Activated T-helper 1 cell treated with anti-CD3 and anti-CD28 coated beads, Interleukin-12 subunit alpha, Interleukin-12 subunit beta, Interleukin-2, Interleukin-4 antibody, amounts not matched to agents 30 ng/mL and 10 ng/mL and 1 ng/mL, durations not matched to agents 14 hours and 24 hours and 36 hours (primary cell): ENCODE measurements at regions not wholly inside any gene's neighbourhood (a gene's known extent, or its start where the extent isn't known, plus 50 kb on each side); places are given as distances from the start of the nearest gene placed in this dataset.
A peak's percentile ranks its signal among the peaks of the same experiment; 100 is the strongest.

Source experiments
- DNase-seq: peaks from one replicate; pipeline ENCODE4 v3.0.0; 2021; ENCODE audit warnings: low spot score
- H3K27ac Mint-ChIP-seq: one replicate; pipeline ENCODE4 v1.8.0; 2021; ENCODE audit warnings: mild to moderate bottlenecking, mixed read lengths
- H3K27me3 Mint-ChIP-seq: one replicate; pipeline ENCODE4 v1.8.0; 2022; ENCODE audit warnings: mild to moderate bottlenecking, moderate library complexity, mixed read lengths; ENCODE audit not compliant: insufficient read depth
- H3K36me3 Mint-ChIP-seq: one replicate; pipeline ENCODE4 v1.8.0; 2021; ENCODE audit warnings: low read depth, mixed read lengths
- H3K4me1 Mint-ChIP-seq: one replicate; pipeline ENCODE4 v1.8.0; 2021; ENCODE audit warnings: low read depth, mixed read lengths
- H3K4me3 Mint-ChIP-seq: one replicate; pipeline ENCODE4 v1.8.0; 2021; ENCODE audit warnings: mild to moderate bottlenecking, moderate library complexity, mixed read lengths
- H3K9me3 Mint-ChIP-seq: one replicate; pipeline ENCODE4 v1.8.0; 2021; ENCODE audit warnings: mixed read lengths
- intact Hi-C: fragments of 100-400 bp; cut with micrococcal nuclease; formaldehyde crosslinking; loops from one replicate; pipeline ENCODE4 v1.15.1; 2024

- intact Hi-C loops, result no loop called here
- Mint-ChIP-seq H3K4me1 (no peaks in the 10 kb centered on the region), H3K27me3 (no peaks in the 10 kb centered on the region), H3K27ac (no peak overlapping the region), H3K9me3 (no peaks in the 10 kb centered on the region), H3K36me3 (no peaks in the 10 kb centered on the region), H3K4me3 (no peak overlapping the region)
- no peak for DNase-seq
Observed at GRCh38 chrX:139267851-139268250, 262.7 kb upstream of the F9 start.

DNA sequence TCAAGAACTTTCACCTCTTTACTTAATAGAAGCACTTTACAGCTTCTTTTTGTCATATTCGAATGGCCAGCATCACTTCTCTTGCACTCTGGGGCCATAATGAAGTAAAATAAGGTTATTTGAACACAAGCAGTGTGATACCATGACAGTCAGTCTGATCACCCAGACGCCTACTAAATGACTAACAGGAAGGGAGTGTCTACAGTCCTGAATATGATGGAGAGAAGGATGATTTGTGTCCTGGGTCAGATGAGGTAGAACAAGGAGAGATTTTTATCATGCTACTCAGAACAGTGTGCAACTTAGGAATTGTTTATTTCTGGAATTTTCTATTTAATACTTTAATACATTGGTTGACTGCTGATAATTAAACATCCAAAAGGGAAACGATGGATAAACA is 284.2 kb upstream of the F9 start:
- intact Hi-C loops, result no loop called here

GRCh38 chrX:139237141-139237540 is 293.4 kb upstream of the F9 start:
- intact Hi-C loops, result no loop called here

More for the DNA sequence above, 284.2 kb upstream of the F9 start:
- no peaks in the 10 kb centered on the region for H3K27me3 Mint-ChIP-seq
- no peaks in the 10 kb centered on the region for H3K36me3 Mint-ChIP-seq
- no peak for DNase-seq
- H3K4me3 Mint-ChIP-seq, result no peak overlapping the region
- no peak overlapping the region for H3K27ac Mint-ChIP-seq
- H3K4me1 Mint-ChIP-seq, result no peaks in the 10 kb centered on the region
- H3K9me3 Mint-ChIP-seq, result no peaks in the 10 kb centered on the region

GRCh38 chrX:139234898-139235297 is 295.6 kb upstream of the F9 start:
- no peaks in the 10 kb centered on the region for H3K9me3 Mint-ChIP-seq
- no peak for DNase-seq
- H3K27ac Mint-ChIP-seq, result no peak overlapping the region
- no peaks in the 10 kb centered on the region for H3K4me1 Mint-ChIP-seq
- no peaks in the 10 kb centered on the region for H3K36me3 Mint-ChIP-seq
- intact Hi-C loops, result no loop called here
- no peaks in the 10 kb centered on the region for H3K27me3 Mint-ChIP-seq
- no peak overlapping the region for H3K4me3 Mint-ChIP-seq

More at GRCh38 chrX:139237141-139237540, 293.4 kb upstream of the F9 start:
- Mint-ChIP-seq H3K4me3 (no peak overlapping the region), H3K9me3 (no peaks in the 10 kb centered on the region), H3K4me1 (no peaks in the 10 kb centered on the region), H3K27me3 (no peaks in the 10 kb centered on the region), H3K36me3 (no peaks in the 10 kb centered on the region), H3K27ac (no peak overlapping the region)
- DNase-seq, result no peak

DNA sequence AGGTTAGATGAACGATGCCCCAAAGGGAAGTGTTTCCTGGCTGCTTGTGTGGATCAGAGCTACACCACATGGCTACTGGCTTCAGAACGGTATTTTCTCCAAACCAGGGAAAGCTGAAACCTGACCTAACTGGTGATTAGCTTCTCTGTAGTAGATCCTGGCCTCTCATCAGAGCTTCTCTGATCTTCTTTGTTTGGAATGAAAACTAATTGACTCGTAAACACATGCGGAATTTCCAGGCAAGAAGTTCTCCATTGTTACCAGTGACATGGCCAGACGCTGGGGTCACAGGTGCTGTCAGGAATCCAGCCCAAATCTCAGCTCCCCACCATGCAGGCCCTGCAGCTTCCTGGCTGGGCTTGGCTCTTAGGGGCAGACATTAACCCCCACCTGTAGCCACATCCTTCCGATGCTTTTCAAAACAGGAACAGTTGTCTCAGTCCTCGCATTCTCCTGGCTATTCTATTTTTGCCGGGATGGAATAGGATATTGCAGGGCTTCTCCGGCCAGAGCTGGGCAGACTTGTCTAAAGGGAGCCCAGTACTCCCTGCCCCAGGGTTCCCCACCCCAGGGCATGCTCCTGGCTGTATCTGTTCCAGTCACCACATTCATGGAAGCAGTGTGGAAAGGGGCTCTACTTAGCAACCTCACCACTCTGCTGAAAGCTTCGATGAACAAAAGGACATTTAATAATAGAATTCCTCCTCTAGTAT is 305.4 kb upstream of the F9 start:
- Mint-ChIP-seq H3K4me3 (no peak overlapping the region), H3K27ac (no peak overlapping the region), H3K9me3 (no peaks in the 10 kb centered on the region), H3K36me3 (no peaks in the 10 kb centered on the region), H3K4me1 (no peaks in the 10 kb centered on the region), H3K27me3 (no peaks in the 10 kb centered on the region)
- DNase-seq, result no peak
- intact Hi-C loops, result no loop called here

- H3K9me3 Mint-ChIP-seq, result no peaks in the 10 kb centered on the region
- H3K27ac Mint-ChIP-seq, result no peak overlapping the region
- no peaks in the 10 kb centered on the region for H3K27me3 Mint-ChIP-seq
- no peak overlapping the region for H3K4me3 Mint-ChIP-seq
- no peak for DNase-seq
- no peaks in the 10 kb centered on the region for H3K4me1 Mint-ChIP-seq
- H3K36me3 Mint-ChIP-seq, result no peaks in the 10 kb centered on the region
- intact Hi-C loops, result no loop called here
Observed at GRCh38 chrX:139222511-139223200, 307.9 kb upstream of the F9 start.

- intact Hi-C loops, result no loop called here
- H3K36me3 Mint-ChIP-seq, result no peaks in the 10 kb centered on the region
- no peak overlapping the region for H3K27ac Mint-ChIP-seq
- no peaks in the 10 kb centered on the region for H3K4me1 Mint-ChIP-seq
- H3K9me3 Mint-ChIP-seq, result no peaks in the 10 kb centered on the region
- peaks cover 2% of the 10 kb centered on the region for H3K27me3 Mint-ChIP-seq
- no peak overlapping the region for H3K4me3 Mint-ChIP-seq
- no peak for DNase-seq
Observed at GRCh38 chrX:139213241-139213709, 317.3 kb upstream of the F9 start.

DNA sequence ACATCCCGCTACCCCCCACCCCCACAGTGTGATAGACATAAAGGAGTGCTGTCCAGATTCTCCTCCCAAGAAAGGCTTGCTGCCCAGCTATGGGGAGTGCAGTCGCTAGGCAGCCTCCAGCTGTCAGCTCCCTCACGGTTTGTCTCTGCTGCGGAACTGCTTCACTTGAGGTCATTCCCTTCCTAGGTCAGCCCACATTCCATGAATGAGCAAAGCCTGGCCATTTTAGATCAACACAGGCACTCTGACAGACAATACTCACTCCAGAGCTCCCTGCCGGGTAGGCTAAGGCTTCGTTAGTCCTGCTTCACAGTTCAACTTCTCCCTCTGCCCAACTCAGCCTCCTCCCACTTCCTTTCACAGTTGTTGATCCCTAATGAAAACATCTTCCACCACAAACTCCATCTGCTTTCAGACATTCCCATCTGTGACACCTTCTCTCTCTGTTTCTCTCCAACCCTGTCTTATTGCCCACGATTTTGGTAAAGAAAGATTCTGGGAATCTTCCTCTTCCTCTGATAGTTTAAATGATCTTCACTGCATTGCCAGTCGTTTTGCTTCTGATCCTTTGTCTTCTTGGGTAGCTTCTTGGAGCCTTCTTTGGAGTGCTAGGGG is 318.9 kb upstream of the F9 start:
- Mint-ChIP-seq H3K27ac (no peak overlapping the region), H3K27me3 (peaks cover 7% of the 10 kb centered on the region), H3K4me1 (no peaks in the 10 kb centered on the region), H3K4me3 (no peak overlapping the region), H3K9me3 (no peaks in the 10 kb centered on the region), H3K36me3 (no peaks in the 10 kb centered on the region)
- DNase-seq, result no peak
- intact Hi-C loops, result no loop called here

DNA sequence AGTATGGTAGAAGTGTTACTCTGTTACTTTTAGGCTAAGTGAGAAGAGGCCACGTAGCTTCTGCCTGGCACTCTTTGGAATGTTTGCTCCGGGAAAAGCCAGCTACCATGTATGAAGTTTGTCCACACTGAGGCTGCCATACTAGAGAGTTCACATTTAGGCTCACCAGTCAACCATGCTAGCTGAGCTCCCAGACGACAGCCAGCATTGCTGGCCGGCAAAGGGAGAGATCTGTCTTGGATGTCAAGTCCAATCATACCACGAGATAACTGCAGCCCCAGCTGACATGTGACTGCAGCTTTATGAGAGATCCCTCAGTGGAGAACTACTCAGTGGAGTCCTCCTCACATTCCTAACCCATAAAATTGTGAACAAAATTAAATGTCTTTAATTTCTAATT is 321.2 kb upstream of the F9 start:
- no peaks in the 10 kb centered on the region for H3K36me3 Mint-ChIP-seq
- intact Hi-C loops, result no loop called here
- H3K4me1 Mint-ChIP-seq, result no peaks in the 10 kb centered on the region
- DNase-seq, result no peak
- no peak overlapping the region for H3K27ac Mint-ChIP-seq
- H3K9me3 Mint-ChIP-seq, result no peaks in the 10 kb centered on the region
- no peak overlapping the region for H3K4me3 Mint-ChIP-seq
- H3K27me3 Mint-ChIP-seq, result peaks cover 20% of the 10 kb centered on the region

- DNase-seq, result no peak
- Mint-ChIP-seq H3K9me3 (no peaks in the 10 kb centered on the region), H3K27me3 (peaks cover 23% of the 10 kb centered on the region), H3K27ac (no peak overlapping the region), H3K4me3 (no peak overlapping the region), H3K4me1 (no peaks in the 10 kb centered on the region), H3K36me3 (no peaks in the 10 kb centered on the region)
- intact Hi-C loops, result no loop called here
Observed at GRCh38 chrX:139207655-139208054, 322.9 kb upstream of the F9 start.

DNA sequence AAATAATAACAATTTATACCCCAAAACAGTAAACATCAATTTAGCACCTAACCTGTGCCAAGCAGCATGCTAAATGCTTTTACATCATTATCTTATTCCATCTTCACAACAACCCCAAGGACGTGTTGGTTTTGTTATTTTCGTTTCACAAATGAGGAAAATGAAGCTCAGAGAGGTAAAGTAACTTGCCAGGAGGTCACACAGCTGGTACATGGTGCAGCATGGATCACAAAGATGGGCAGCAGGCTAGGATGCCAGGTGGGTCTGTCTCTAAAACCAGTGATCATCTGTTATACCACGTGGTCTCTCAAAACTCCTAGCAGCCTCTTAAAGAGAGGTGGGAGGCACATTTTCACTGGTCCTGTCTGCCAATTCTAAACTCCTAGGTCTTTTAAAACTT is 323.6 kb upstream of the F9 start:
- intact Hi-C loops, result no loop called here
- Mint-ChIP-seq H3K4me1 (no peaks in the 10 kb centered on the region), H3K27ac (no peak overlapping the region), H3K4me3 (no peak overlapping the region), H3K27me3 (peaks cover 28% of the 10 kb centered on the region), H3K36me3 (no peaks in the 10 kb centered on the region), H3K9me3 (no peaks in the 10 kb centered on the region)
- DNase-seq, result no peak

DNA sequence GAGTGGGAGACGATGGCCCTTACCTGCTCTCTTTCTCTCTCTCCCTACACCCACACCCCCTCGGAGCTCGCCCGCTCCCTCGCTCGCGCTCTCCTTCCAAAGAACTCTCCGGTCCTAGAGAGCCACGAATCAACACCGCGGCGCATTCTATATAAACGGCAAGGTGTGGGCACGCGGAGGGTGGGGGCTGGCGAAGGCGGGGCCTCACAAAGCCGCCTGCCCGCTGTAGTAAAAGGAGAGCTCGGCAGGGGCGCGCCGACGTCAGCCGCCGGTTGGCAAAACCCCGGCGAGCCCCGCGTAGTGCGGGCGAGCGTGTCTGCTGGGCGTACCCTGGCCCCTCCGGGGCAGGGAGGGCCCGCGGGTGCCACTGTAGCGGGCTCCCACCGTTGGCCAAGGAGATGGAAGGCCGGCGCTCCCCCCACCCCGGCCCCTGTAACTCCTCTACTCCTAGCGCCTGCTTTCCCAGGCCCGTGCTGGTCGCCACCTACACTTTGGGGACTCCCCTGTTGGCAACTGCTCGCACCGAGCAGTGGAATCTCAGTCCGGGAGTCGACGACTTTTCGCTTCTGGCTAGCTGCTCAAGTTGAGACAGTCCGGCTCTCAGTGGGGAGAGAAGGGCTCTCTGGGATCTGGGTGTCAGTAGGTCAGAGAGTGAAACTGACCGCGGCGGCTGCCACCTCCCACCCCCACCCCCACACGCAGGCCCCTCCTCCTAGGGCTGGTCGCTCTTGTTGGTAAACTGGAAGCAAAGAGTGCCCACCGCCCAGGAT is 325.5 kb upstream of the F9 start:
- intact Hi-C loops, result no loop called here
- H3K36me3 Mint-ChIP-seq, result no peaks in the 10 kb centered on the region
- H3K27me3 Mint-ChIP-seq, result peaks cover 28% of the 10 kb centered on the region
- no peak for DNase-seq
- no peak overlapping the region for H3K27ac Mint-ChIP-seq
- H3K4me3 Mint-ChIP-seq, result peak overlapping the region; percentile 27
- H3K9me3 Mint-ChIP-seq, result no peaks in the 10 kb centered on the region
- H3K4me1 Mint-ChIP-seq, result no peaks in the 10 kb centered on the region

DNA sequence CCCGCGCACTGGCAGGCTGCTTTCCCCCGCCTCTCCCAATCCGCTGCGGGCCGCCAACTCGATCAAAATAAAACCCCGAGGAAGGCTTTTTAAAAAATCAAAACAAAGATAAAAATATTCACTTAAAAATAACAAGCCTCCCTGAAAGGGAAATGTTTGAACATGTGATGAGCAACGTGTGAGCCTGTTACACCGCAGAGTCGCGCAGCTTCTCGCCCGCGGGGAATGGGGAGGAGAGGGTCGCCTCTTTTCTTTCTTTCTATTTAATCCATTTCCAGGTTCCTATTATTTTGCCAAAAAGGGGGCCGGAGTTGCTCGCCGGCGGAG is 326.0 kb upstream of the F9 start:
- Mint-ChIP-seq H3K9me3 (no peaks in the 10 kb centered on the region), H3K4me1 (no peaks in the 10 kb centered on the region), H3K36me3 (no peaks in the 10 kb centered on the region), H3K27me3 (peaks cover 27% of the 10 kb centered on the region), H3K27ac (no peak overlapping the region), H3K4me3 (no peak overlapping the region)
- no peak for DNase-seq
- intact Hi-C loops, result no loop called here
